K562 (cell line): ENCODE measurements at regions not wholly inside any gene's neighbourhood (a gene's known extent, or its start where the extent isn't known, plus 50 kb on each side); places are given as distances from the start of the nearest gene placed in this dataset.
A peak's percentile ranks its signal among the peaks of the same experiment; 100 is the strongest.

Experiments used
- ATAC-seq: fragments of 200-7000 bp; cut with Tn5 transposase; 3 replicates; pipeline ENCODE4 v1.9.1; 2020; ENCODE audit warnings: moderate library complexity
- BruUV-seq: library from RNA; stranded (reverse); fragments of 400-500 nt; replicated peaks from 2 replicates; lab custom pipeline; 2021; lab: Mats Ljungman, UMichigan
- CTCF ChIA-PET: fragments of 300-600 bp; formaldehyde crosslinking; extraction: SDS; loops from one replicate; lab custom pipeline; 2021; ENCODE audit warnings: low intra/inter-chr PET ratio; lab: Yijun Ruan, JAX
- POLR2A ChIA-PET: fragments of 300-600, 350-650 bp; sonication (Branson Sonifier 250); formaldehyde crosslinking; extraction: SDS; loops from one replicate; lab custom pipeline; 2021; ENCODE audit warnings: antibody characterized with exemption, inconsistent platforms; lab: Yijun Ruan, JAX
- DNase-seq, 4 experiments: peaks; one replicate each; pipeline versions ENCODE4 v3.0.0 to v3.0.0-alpha.2; 2011 to 2018; ENCODE audit warnings: low spot score in 3 of 4, mixed read lengths in 3 of 4; ENCODE audit errors: extremely low read depth in 1 of 4
- FAIRE-seq: peaks from 2 replicates; lab custom pipeline; 2011; peaks lifted over from hg19 to GRCh38; lab: Jason Lieb, UNC
- H2AFZ ChIP-seq: 2 replicates; pipeline ENCODE4 v1.6.0; 2011; ENCODE audit warnings: low read depth, low read length, control low read depth, inconsistent platforms
- H3K27ac ChIP-seq: fragments of 200-600 bp; 3 replicates; pipeline ENCODE4 v1.8.0; 2011; ENCODE audit warnings: low read depth, mild to moderate bottlenecking, control low read depth, inconsistent platforms, low read length, moderate library complexity, mixed read lengths; ENCODE audit errors: extremely low read depth
- H3K27me3 ChIP-seq, 2 experiments: fragments of 300-600 bp in 1 of 2; 2 replicates in 1 of 2; 3 replicates in 1 of 2; pipeline versions ENCODE4 v1.6.0 to v1.8.0; 2011; ENCODE audit warnings: inconsistent platforms in 2 of 2, low read length in 2 of 2, mild to moderate bottlenecking in 1 of 2, mixed read lengths in 1 of 2, moderate library complexity in 1 of 2; ENCODE audit not compliant: control insufficient read depth in 2 of 2, insufficient read depth in 2 of 2
- H3K36me3 ChIP-seq: fragments of 300-600 bp; 3 replicates; pipeline ENCODE4 v1.8.0; 2011; ENCODE audit warnings: mild to moderate bottlenecking, low read length, inconsistent platforms; ENCODE audit not compliant: control insufficient read depth, insufficient read depth
- H3K4me1 ChIP-seq, 2 experiments: fragments of 200-600 bp in 1 of 2; replicated peaks in 1 of 2; 2 replicates in 1 of 2; 3 replicates in 1 of 2; pipeline versions ENCODE4 v1.5.1 to v1.8.0; 2011; ENCODE audit warnings: inconsistent platforms in 2 of 2, low read length in 2 of 2, mild to moderate bottlenecking in 1 of 2, mixed read lengths in 1 of 2, moderate library complexity in 1 of 2; ENCODE audit not compliant: control insufficient read depth in 2 of 2, insufficient read depth in 2 of 2
- H3K4me2 ChIP-seq: 2 replicates; pipeline ENCODE4 v1.6.1; 2011; ENCODE audit warnings: low read length, control low read depth, inconsistent platforms, mixed read lengths; ENCODE audit not compliant: insufficient read depth
- H3K4me3 ChIP-seq: fragments of 200-600 bp; sonication (generic), shearing (Covaris generic); 2 replicates; pipeline ENCODE4 v1.5.1; 2016; ENCODE audit warnings: control low read depth, inconsistent platforms
- H3K79me2 ChIP-seq: fragments of 200-600 bp; 3 replicates; pipeline ENCODE4 v1.8.0; 2011; ENCODE audit warnings: low read length, inconsistent platforms; ENCODE audit not compliant: control insufficient read depth, insufficient read depth
- H3K9ac ChIP-seq, 2 experiments: 2 replicates each; pipeline versions ENCODE4 v1.6.0 to v1.6.1; 2011; ENCODE audit warnings: low read depth in 2 of 2, low read length in 2 of 2, control low read depth in 1 of 2, inconsistent platforms in 1 of 2, mild to moderate bottlenecking in 1 of 2, mixed read lengths in 1 of 2; ENCODE audit not compliant: insufficient read depth in 1 of 2
- H3K9me1 ChIP-seq: one replicate; pipeline ENCODE4 v1.6.0; 2011; ENCODE audit warnings: inconsistent platforms, mild to moderate bottlenecking, low read length, moderate library complexity; ENCODE audit not compliant: control insufficient read depth, insufficient read depth
- H3K9me3 ChIP-seq: replicated peaks from 2 replicates; pipeline ENCODE4 v1.5.1; 2011; ENCODE audit warnings: low read depth, low read length, inconsistent platforms; ENCODE audit not compliant: control insufficient read depth, insufficient read depth
- H4K20me1 ChIP-seq: replicated peaks from 2 replicates; pipeline ENCODE4 v1.6.1; 2011; ENCODE audit warnings: low read length, inconsistent platforms, mixed read lengths; ENCODE audit not compliant: control insufficient read depth, insufficient read depth
- CEBPB ChIP-seq: fragments of 450-650 bp; IDR thresholded peaks from 2 replicates; pipeline ENCODE4 v1.6.1; 2016; ENCODE audit warnings: missing genetic modification characterization, missing compliant biosample characterization
- CEBPG ChIP-seq, 3 experiments: fragments of 200-800 bp in 1 of 3; sonication (Bioruptor generic) in 1 of 3; sonication (generic) in 1 of 3; formaldehyde crosslinking in 1 of 3; IDR thresholded peaks in 2 of 3; conservative IDR thresholded peaks in 1 of 3; 2 replicates each; pipeline versions ENCODE4 v1.6.1 to v1.8.0; 2016 to 2022; ENCODE audit warnings: missing compliant biosample characterization in 2 of 3, missing genetic modification characterization in 2 of 3, mild to moderate bottlenecking in 1 of 3, missing genetic modification reagents in 1 of 3
- CREB3 ChIP-seq: fragments of 450-650 bp; conservative IDR thresholded peaks from 2 replicates; pipeline ENCODE4 v1.6.1; 2016; ENCODE audit warnings: missing genetic modification characterization, low read depth, mild to moderate bottlenecking, missing compliant biosample characterization, moderate library complexity
- FOSL1 ChIP-seq: fragments of 200-800 bp; sonication (Bioruptor generic); conservative IDR thresholded peaks from 2 replicates; pipeline ENCODE4 v1.6.1; 2016; ENCODE audit warnings: missing genetic modification characterization, missing compliant biosample characterization
- ZBTB49 ChIP-seq: sonication (generic); formaldehyde crosslinking; IDR thresholded peaks from 2 replicates; pipeline ENCODE4 v1.8.0; 2022; ENCODE audit warnings: missing genetic modification reagents, mild to moderate bottlenecking, borderline replicate concordance
- ZNF75A ChIP-seq: fragments of 450-650 bp; formaldehyde crosslinking; IDR thresholded peaks from 2 replicates; pipeline ENCODE4 v1.4.0; 2020; ENCODE audit warnings: mild to moderate bottlenecking
- WGBS: fragments of 100-300 bp; shearing (Covaris generic); methylation state at CpG from one replicate; pipeline ENCODE4 v1.1.6; 2016; ENCODE audit warnings: low coverage, mixed read lengths; ENCODE audit not compliant: insufficient coverage; ENCODE audit errors: missing lambda C conversion rate; 5-methylcytosine and 5-hydroxymethylcytosine counted together
- in situ Hi-C: fragments of 300-500 bp; cut with MboI; formaldehyde crosslinking; loops from 4 replicates; pipeline ENCODE4 v1.15.0; 2018; ENCODE audit warnings: inconsistent platforms, mixed read lengths
- intact Hi-C: fragments of 100-400 bp; cut with micrococcal nuclease; formaldehyde crosslinking; loops from 2 replicates; pipeline ENCODE4 v1.14.2; 2022

- WGBS, result 3% methylated on average over 10 of the region's 10 CpGs
- Histone ChIP-seq H3K4me3 (no peak overlapping the region), H2AFZ (no peak overlapping the region), H3K79me2 (no peaks in the 10 kb centered on the region), H3K4me1 (no peaks in the 10 kb centered on the region), H3K4me2 (no peak overlapping the region), H3K36me3 (no peaks in the 10 kb centered on the region), H3K9ac (no peak overlapping the region), H3K9me3 (no peaks in the 10 kb centered on the region), H3K9me1 (no peaks in the 10 kb centered on the region), H4K20me1 (no peaks in the 10 kb centered on the region), H3K27me3 (peaks cover 2 to 20% of the 10 kb centered on the region in 2 experiments; a peak in 3 of 5 replicates), H3K27ac (no peak overlapping the region)
- ChIA-PET CTCF (no interaction called here), POLR2A (no interaction called here)
- peak; percentile 88 for TF ChIP-seq FOSL1 (tag)
- no peak for TF ChIP-seq ZNF75A
- TF ChIP-seq CEBPB, result peak; percentile 48; the same call in 1 of the 2 replicates
- TF ChIP-seq CEBPG (CRISPR knock-in tag; IDR thresholded peaks at IDR 0.05), result no peak
- TF ChIP-seq CEBPG (tag; conservative IDR thresholded peaks at IDR 0.05 in 1 of 2, IDR thresholded peaks at IDR 0.05 in 1 of 2), result peak; percentile 35 to 60; a peak in 2 of 4 replicates
- TF ChIP-seq ZBTB49 (CRISPR knock-in tag), result no peak
- TF ChIP-seq CREB3 (tag), result no peak
- in situ Hi-C loops (no loop called here), intact Hi-C loops (no loop called here)
- BruUV-seq, result no TSS peak
- FAIRE-seq (no peak), DNase-seq (no peak), ATAC-seq (no peak)
Observed at GRCh38 chr7:25314731-25315267, 86.5 kb upstream of the NPVF start.
